HepG2 (cell line): ENCODE measurements at regions not wholly inside any gene's neighbourhood (a gene's known extent, or its start where the extent isn't known, plus 50 kb on each side); places are given as distances from the start of the nearest gene placed in this dataset.

ENCODE experiments used
- DMAP1 ChIP-seq: IDR thresholded peaks from 2 replicates; pipeline ENCODE4 v1.6.1; 2016
- DPF2 ChIP-seq: sonication (generic); formaldehyde crosslinking; IDR thresholded peaks from 2 replicates; pipeline ENCODE4 v1.4.0; 2020; ENCODE audit warnings: mild to moderate bottlenecking, low read depth, missing genetic modification reagents, borderline replicate concordance
- FOXA1 ChIP-seq, 2 experiments: fragments of 450-650 bp in 1 of 2; sonication (generic) in 1 of 2; formaldehyde crosslinking in 1 of 2; IDR thresholded peaks; 2 replicates each; pipeline versions ENCODE4 v1.4.0 to v1.6.1; 2016 to 2020; ENCODE audit warnings: missing genetic modification reagents in 1 of 2
- GATA4 ChIP-seq: sonication (generic); IDR thresholded peaks from 2 replicates; pipeline ENCODE4 v1.6.1; 2016; ENCODE audit warnings: antibody characterized with exemption, low read depth, borderline replicate concordance
- GZF1 ChIP-seq: sonication (generic); formaldehyde crosslinking; IDR thresholded peaks from 2 replicates; pipeline ENCODE4 v1.5.1; 2020; ENCODE audit warnings: mild to moderate bottlenecking, missing genetic modification reagents
- HOXA5 ChIP-seq: sonication (generic); formaldehyde crosslinking; IDR thresholded peaks from 2 replicates; pipeline ENCODE4 v1.4.0; 2020; ENCODE audit warnings: missing genetic modification reagents
- IRF1 ChIP-seq: sonication (generic); formaldehyde crosslinking; IDR thresholded peaks from 2 replicates; pipeline ENCODE4 v1.4.0; 2020; ENCODE audit warnings: low read depth, mild to moderate bottlenecking, missing genetic modification reagents
- IRX3 ChIP-seq: sonication (generic); formaldehyde crosslinking; IDR thresholded peaks from 2 replicates; pipeline ENCODE4 v1.8.1; 2023; ENCODE audit warnings: mild to moderate bottlenecking, low read depth, missing genetic modification reagents, borderline replicate concordance
- MBNL3 ChIP-seq: fragments of 250-450 bp; sonication (Bioruptor Pico); conservative IDR thresholded peaks from 2 replicates; pipeline ENCODE4 v1.8.0; 2022; ENCODE audit warnings: mild to moderate bottlenecking, inconsistent platforms
- MTF2 ChIP-seq: sonication (generic); formaldehyde crosslinking; IDR thresholded peaks from 2 replicates; pipeline ENCODE4 v1.5.0; 2020; ENCODE audit warnings: missing genetic modification reagents, borderline replicate concordance
- MXD3 ChIP-seq: IDR thresholded peaks from 2 replicates; pipeline ENCODE4 v1.6.1; 2016; ENCODE audit warnings: mild to moderate bottlenecking, missing biosample characterization, missing genetic modification reagents
- PLSCR1 ChIP-seq: sonication (generic); formaldehyde crosslinking; IDR thresholded peaks from 2 replicates; pipeline ENCODE4 v1.5.0; 2020; ENCODE audit warnings: missing genetic modification reagents, mild to moderate bottlenecking, borderline replicate concordance
- SAFB2 ChIP-seq: sonication (generic); formaldehyde crosslinking; IDR thresholded peaks from 2 replicates; pipeline ENCODE4 v1.5.1; 2020; ENCODE audit warnings: missing genetic modification reagents, low read depth, mild to moderate bottlenecking, borderline replicate concordance
- SMYD3 ChIP-seq: sonication (generic); formaldehyde crosslinking; IDR thresholded peaks from 2 replicates; pipeline ENCODE4 v1.8.1; 2023; ENCODE audit warnings: mild to moderate bottlenecking, missing genetic modification reagents
- TRAFD1 ChIP-seq: sonication (generic); formaldehyde crosslinking; IDR thresholded peaks from 2 replicates; pipeline ENCODE4 v1.5.1; 2020; ENCODE audit warnings: missing genetic modification reagents, mild to moderate bottlenecking, borderline replicate concordance
- UBTF ChIP-seq: sonication (generic); formaldehyde crosslinking; IDR thresholded peaks from 2 replicates; pipeline ENCODE4 v1.4.0; 2020; ENCODE audit warnings: mild to moderate bottlenecking, missing genetic modification reagents
- ZBTB43 ChIP-seq: sonication (generic); formaldehyde crosslinking; conservative IDR thresholded peaks from 2 replicates; pipeline ENCODE4 v1.4.0; 2020; ENCODE audit warnings: missing genetic modification reagents
- ZC3H4 ChIP-seq: sonication (generic); formaldehyde crosslinking; IDR thresholded peaks from 2 replicates; pipeline ENCODE4 v1.4.0; 2020; ENCODE audit warnings: missing genetic modification reagents, borderline replicate concordance
- ZFAT ChIP-seq: sonication (generic); formaldehyde crosslinking; conservative IDR thresholded peaks from 2 replicates; pipeline ENCODE4 v1.8.1; 2023; ENCODE audit warnings: missing genetic modification reagents, inconsistent platforms
- ZFP62 ChIP-seq: sonication (generic); formaldehyde crosslinking; IDR thresholded peaks from 2 replicates; pipeline ENCODE4 v1.4.0; 2020; ENCODE audit warnings: missing genetic modification reagents
- ZMYM2 ChIP-seq: sonication (generic); formaldehyde crosslinking; IDR thresholded peaks from 2 replicates; pipeline ENCODE4 v1.8.0; 2022; ENCODE audit warnings: mild to moderate bottlenecking, missing genetic modification reagents
- ZNF44 ChIP-seq: sonication (generic); formaldehyde crosslinking; IDR thresholded peaks from 2 replicates; pipeline ENCODE4 v1.5.1; 2020; ENCODE audit warnings: mild to moderate bottlenecking, missing genetic modification reagents
- ZNF747 ChIP-seq: sonication (generic); formaldehyde crosslinking; IDR thresholded peaks from 2 replicates; pipeline ENCODE4 v1.8.1; 2023; ENCODE audit warnings: missing genetic modification reagents, mild to moderate bottlenecking, borderline replicate concordance

GRCh38 chr2:172172513-172173173, 69.9 kb upstream of the DLX2 start (continued):
- TF ChIP-seq ZBTB43 (CRISPR knock-in tag): no peak
- TF ChIP-seq ZFP62: no peak
- TF ChIP-seq ZMYM2 (CRISPR knock-in tag): 0 out of 2 replicates have a peak, but pooled peaks have one; percentile 54
- peak; percentile 88; the same call in 1 of the 2 replicates for TF ChIP-seq HOXA5 (CRISPR knock-in tag)
- TF ChIP-seq IRF1: no peak
- no peak for TF ChIP-seq ZNF44 (CRISPR knock-in tag)
- TF ChIP-seq DPF2 (CRISPR knock-in tag): no peak
- TF ChIP-seq PLSCR1: no peak
- TF ChIP-seq GZF1 (CRISPR knock-in tag): no peak
- TF ChIP-seq TRAFD1 (CRISPR knock-in tag): no peak
- TF ChIP-seq ZFAT: no peak
- TF ChIP-seq FOXA1 (IDR thresholded peaks at IDR 0.05): no peak
- 0 out of 2 replicates have a peak, but pooled peaks have one; percentile 19 for TF ChIP-seq FOXA1 (CRISPR knock-in tag; IDR thresholded peaks at IDR 0.05)
- no peak for TF ChIP-seq SAFB2 (CRISPR knock-in tag)
- no peak for TF ChIP-seq GATA4
- TF ChIP-seq SMYD3 (CRISPR knock-in tag): no peak
- TF ChIP-seq ZC3H4 (CRISPR knock-in tag): no peak
- 0 out of 2 replicates have a peak, but pooled peaks have one; percentile 29 for TF ChIP-seq MXD3 (CRISPR knock-in tag)
- no peak for TF ChIP-seq DMAP1 (CRISPR knock-in tag)
- no peak for TF ChIP-seq IRX3 (CRISPR knock-in tag)
- peak; percentile 93; the same call in 1 of the 2 replicates for TF ChIP-seq MTF2 (CRISPR knock-in tag)
- TF ChIP-seq ZNF747 (CRISPR knock-in tag): 0 out of 2 replicates have a peak, but pooled peaks have one; percentile 21
- peak; percentile 81 for TF ChIP-seq UBTF (CRISPR knock-in tag)
- TF ChIP-seq MBNL3 (CRISPR knock-in tag): no peak
